ENCODE measurements at regions not wholly inside any gene's neighbourhood (a gene's known extent, or its start where the extent isn't known, plus 50 kb on each side); places are given as distances from the start of the nearest gene placed in this dataset.
"Not testable (repeated sequence)": the region's sequence is repeated elsewhere in the genome, so short reads cannot be mapped to it uniquely, and the experiment has no call there.

DNA sequence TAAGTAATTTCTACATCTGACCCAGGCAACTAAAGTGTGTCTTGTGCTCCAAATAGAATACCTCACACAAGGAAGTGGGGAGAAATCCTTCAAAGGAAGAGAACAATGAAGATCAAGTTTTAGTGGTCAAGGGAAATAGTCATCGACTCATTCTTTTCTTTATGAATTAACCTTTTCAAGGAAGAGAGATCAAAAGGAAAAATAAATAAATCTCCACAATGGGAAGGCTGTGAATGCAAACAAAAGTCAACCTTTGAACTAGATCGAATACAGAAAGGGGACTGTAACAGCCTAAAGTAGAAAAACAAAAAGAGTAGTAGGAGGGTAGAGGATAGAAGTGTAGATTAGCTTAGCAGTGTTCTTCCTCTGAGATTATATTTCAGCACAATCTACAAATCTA is 274.6 kb upstream of the COBL start:
- no peak for DNase-seq

DNA sequence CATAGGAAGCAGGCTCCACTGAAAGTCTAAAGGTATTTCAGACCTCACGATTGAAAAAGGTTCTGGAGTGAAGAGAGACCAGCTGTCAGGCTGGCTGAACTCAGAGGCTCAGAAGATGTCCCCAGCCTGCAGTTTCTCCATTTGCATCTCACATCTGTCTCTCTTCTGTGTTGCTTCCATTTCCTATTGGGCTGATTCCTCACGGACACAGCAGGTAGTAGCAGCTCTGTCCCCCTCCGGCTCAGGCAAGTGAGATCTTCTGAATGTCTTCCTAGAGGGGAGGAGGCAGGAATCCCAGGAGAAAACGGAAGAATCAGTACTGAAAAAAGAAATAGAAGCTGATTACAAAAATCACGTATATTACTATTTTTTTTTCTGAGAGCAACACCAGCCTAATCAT is 274.1 kb upstream of the COBL start:
- no peak for DNase-seq

DNA sequence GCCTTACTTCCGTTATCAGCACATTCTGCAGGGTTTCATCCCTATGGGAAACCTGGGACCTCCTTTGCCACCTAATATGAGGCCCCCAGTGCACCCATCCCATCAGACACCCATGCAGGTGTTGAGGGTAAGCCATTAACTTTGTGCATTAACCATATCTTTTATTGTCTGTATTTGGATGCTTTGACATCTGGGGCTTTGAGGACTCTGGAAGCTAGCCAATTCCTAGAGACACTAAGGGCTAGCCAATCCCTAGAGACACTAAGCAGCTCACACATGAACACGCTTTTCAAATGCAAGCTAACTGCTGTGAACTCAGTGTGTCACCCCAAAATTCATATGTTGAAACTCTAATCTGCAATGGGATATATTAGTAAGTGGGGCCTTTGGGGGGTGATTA is 272.5 kb upstream of the COBL start:
- DNase-seq, result no peak

DNA sequence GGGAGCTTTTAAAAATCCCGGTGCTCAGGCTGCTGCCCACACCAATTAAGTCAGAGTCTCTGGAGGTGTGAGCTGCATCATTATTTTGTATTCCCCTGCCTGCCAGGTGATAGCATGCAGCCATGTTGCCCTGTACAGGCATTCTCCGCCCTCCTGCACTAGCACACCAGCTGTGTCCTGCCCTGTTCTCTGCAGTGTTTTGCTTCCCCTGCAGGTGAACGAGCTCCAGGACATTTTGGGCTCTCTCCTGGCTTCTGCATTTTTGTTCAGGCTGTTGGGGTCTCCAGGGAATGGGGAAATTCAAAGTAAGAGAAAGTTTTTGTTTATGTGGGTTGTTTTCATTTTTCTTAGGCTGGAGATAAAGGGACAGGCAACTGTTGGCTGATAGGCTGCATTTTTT is 271.0 kb upstream of the COBL start:
- no peak for DNase-seq

DNA sequence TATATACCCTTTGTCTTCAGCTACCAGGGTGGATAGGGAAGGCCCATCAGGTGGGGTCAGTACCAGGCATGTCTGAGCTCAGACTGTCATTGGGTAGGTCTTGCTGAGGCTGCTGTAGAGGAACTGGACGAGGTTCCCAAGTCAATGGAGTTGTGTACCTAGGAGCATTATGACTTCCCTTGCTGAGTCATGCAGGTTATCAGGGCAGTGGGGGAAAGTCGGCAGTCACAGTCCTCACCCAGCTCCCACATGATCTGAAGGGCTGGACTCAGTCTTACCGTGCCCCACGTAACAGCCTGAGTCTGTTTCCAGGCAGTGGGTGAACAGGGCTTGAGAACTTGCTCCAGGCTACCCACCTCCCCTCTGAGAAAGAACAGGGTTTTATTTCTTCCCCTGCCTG is 260.8 kb upstream of the COBL start:
- DNase-seq, result no peak

DNA sequence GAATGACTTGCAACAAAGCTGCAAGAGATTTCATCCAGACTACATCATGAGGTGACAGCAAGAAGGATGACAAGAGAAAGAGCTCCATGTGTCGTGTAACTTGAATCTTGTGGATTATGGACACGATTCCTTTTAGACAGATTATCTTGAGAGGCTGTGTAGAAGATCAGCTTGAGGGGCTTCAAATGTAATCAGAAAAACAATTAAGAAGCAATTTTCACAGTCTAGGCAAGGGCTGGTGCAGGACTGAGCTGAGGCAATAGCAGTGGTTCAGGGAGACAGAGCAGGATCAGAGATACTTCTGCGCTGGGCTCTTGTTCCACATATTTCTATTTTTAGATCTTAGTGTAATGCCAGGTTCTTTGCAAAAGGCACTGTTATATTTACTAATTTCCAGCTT is 253.0 kb upstream of the COBL start:
- DNase-seq, result no peak

DNA sequence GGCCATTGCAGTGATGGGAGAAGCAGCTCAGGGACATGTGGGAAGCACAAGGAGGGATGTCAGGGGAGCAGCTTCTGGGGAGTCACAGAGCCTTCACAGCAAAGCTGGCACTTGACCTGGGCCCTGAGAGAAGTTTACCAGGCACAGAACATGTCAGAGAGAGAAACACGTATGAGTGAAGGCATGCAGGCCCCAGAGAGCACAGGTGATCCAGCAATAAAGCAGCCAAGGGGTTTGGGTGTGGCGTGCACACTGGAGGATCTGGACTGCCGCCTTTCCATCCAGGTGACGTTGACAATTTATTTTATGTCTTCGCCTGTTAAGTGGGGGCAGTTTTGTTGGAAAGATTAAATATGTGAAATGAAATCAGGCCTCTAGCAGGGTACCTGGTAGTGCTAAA is 252.6 kb upstream of the COBL start:
- no peak for DNase-seq

DNA sequence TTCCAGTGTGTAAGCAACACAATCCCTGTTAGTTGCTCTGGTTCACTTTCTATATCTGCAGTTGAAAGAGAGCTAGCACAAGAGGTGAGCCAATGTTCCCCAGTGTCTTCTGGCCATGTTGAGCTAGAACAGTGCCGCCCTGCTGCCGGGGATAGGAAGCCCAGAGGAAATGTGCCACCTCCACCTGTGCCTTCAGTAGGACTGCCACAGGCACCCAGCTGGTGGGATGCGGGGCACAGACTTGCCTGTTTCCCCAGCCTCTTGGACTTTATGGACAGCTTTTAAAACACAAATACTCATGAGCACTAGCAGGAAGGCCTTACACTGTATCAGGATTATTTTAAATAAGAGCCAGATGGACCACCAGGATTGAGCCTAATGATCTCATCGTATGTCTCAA is 234.5 kb upstream of the COBL start:
- no peak for DNase-seq

DNA sequence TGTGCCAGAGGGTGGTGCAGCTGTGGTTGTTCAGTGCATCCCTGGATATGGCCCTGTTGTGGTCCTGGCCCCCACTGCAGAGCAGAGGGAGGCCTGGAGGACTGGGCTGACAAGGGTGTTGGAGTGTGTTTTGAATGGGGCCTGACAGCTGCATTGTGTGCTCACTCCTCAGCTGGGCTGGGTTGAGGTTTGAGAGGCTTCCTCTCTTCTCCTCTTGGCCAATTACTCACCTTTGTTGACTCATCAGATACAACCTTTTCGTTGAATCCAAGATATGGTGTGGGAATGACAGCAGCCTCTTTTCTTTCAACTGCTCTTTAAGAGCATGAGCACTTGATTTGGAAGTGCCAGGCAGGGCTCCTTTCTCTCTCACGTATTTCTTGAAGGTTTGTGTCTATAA is 228.5 kb upstream of the COBL start:
- DNase-seq, result no peak

DNA sequence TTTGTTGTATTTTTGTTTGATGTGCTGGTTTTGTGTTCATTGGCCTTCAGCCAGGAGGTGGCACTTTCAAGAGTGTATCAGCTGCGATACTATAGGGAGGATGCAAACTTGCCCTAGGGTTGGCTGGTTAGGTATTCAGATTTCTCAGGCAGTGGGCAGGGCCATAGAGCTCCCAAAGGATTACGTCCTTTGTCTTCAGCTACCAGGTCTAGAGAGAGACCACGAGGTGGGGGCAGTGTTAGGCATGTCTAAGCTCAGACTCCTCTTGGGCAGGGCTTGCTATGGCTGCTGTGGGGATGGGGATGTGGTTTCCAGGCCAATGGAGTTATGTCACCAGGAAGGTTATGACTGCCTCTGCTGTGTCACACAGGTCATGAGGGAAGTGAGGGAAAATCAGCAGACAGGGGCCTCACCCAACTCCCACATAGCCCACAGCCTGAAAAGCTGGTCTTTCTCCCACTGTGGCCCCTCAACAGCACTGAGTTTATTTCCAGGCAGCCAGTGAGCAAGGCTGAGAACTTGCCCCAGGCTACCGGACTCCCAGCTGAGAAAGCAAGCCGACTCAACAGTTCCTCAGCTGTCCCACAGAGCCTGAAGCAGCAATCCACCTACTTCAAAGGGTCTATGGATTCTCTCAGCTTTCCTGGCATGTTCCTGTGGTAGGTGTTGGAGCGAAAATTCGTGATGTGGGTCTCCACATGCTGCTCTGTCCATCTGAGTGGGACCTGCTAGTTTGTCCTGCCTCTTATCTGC is 227.4 kb upstream of the COBL start:
- DNase-seq, result no peak

DNA sequence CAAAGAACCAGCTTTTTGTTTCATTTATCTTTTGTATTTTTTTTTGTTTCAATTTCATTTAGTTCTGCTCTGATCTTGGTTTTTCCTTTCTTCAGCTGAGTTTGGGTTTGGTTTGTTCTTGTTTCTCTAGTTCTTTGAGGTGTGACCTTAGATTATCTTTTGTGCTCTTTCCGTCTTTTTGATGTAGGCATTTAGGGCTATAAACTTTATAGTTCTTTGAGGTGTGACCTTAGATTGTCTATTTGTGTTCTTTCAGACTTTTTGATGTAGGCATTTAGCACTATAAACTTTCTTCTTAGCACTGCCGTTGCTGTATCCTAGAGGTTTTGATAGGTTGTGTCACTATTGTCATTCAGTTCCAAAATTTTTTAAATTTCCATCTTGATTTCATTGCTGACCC is 224.3 kb upstream of the COBL start:
- DNase-seq, result not testable (repeated sequence)

DNA sequence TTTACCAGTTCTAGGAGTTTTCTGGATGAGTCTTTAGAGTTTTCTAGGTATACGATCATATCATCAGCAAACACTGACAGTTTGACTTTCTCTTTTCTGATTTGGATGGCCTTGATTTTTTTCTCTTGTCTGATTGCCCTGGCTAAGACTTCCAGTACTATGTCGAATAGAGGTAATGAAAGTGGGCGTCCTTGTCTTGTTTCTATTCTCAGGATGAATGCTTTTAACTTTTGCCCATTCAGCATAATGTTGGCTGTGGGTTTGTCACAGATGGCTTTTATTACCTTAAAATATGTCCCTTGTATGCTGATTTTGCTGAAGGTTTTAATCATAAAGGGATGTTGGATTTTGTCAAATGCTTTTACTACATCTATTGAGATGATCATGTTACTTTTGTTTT is 223.2 kb upstream of the COBL start:
- no peak for DNase-seq

DNA sequence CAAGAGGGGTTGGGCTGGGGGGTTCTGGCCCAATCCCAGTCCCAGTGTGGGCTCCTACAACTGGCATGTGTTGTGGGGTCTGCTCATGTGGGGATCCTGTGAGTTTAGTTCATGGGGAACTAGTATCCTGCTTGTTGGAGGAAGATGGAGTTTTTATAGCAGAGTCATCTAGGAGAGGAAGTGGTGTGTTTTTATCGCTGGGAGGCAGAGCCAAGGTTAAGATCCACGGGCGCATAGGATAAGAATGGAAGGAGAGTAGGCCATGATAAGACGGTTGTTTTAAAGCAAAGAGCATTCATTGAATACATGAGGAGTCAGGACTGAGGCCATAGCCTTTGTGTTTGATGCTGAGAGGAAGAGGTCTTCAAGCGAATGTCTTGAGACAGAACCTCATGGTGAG is 211.6 kb upstream of the COBL start:
- DNase-seq, result no peak

DNA sequence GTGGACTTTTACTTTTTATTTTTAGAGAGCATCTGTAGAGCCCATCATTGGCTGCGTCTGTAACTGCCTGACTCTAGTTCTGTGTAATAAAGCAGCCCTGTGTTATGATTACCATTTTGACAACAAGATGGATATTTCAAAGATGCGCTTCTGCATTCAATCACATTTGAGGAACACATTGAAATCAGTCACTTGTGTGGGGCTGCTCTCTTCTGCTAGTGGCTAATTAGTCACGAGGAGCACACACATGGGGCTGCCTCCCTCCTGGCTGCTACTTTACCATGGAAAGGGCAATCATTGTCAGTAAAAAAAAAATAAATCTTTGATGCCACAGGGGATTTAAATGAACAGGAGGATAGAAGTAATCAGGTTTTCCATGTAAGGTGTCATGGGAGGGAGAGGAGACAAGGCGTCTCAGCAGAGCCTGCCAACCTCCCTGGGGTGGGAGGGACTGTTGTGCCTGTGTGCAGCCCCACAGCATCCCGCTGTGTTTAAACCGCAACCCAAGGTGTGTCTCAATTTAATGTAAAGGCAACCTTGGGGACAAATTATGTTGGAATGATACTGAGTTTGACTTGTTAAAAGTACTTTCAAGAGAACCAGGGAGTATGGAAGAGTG is 205.2 kb upstream of the COBL start:
- DNase-seq, result no peak

DNA sequence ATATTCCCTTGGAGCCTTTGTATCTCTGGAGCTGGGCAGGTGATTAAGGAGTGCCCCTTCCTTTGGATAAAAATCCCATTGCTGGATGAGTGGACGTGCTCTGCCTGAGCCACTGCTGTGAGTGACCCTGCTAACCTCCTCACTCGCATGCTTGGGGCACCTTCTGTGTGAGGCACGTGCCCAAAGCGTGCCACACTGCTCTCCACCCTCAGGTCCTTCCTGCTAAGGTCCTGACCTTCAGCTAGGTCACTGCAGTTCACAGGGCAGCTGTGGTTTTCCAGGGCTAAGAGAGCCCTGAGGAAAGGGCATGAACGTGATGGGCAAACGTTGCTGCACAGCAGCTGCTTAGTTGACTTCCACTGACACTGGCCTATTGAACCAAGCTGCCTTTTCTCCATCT is 204.4 kb upstream of the COBL start:
- no peak for DNase-seq

DNA sequence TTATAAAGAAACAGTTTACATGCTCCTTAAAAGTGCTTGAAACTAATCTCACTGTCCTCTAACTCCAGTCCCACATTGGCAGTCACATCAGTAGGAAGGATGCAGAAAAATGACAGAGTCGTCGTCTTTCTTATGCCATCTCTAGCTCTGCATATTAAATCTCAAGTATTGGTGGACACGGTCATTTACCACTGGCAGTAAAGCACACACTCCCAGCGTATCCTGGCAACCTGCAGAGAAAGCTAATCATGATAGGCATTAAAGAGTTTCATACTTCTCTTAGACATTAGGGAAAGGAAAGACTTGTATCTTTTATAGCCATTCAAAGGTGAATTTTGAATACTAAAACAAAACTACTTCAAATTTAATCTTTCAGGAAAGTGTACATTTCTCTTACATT is 202.0 kb upstream of the COBL start:
- no peak for DNase-seq

DNA sequence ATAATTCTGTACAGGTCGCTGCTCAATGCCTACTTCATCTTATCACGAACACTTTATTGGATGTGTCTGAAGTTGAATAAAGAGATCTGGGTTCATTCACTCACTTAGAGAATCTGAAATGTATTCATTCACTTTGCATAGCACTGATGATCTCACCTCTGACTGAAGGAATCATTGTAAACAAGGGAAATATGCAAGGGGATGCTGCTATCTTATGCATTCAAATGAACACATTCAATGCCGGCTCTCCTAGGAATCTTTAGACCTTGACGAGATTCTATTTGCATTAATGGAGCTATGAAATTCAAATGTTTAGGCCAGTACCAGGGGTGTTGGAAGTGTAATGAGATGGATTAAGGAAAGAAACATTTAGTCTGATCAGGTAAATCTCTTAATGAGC is 200.6 kb upstream of the COBL start:
- no peak for DNase-seq

DNA sequence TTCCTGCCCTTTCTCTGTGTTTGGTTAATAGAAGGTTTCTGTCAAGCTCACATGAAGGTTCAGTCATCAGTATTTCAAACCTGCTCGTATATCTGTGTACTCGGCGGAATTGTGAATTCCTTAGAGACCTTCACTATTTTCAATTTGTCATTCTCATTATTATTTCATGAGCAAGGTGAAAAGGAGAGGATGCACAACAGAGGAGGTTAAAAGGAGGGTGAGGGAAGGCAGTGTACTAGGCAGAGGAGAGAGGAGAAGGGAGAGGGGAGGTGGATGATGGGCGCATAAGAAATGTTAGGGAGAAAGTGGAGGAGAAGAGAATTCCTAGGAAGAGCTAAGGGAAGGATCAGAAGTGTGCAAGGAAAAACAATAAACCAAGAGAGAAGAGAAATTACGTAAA is 185.0 kb upstream of the COBL start:
- no peak for DNase-seq

DNA sequence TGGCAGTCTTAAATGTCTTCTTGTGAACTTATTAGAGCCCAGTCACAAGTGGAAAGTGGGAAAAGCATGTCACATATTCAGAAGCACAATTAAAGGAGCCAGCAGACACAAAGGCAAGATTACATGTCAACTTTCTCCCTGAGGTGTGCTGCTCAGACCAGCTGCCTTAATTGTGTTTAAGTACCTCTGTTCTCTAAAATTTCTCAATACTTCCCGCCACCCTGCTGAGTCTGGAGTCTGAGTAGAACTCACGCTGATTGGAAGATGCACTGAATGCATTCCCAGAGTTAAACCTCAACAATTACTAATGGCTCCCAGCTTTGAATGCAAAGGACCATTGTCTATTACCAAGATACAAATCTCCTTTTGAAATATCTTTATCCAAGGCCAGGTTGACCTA is 166.4 kb upstream of the COBL start:
- DNase-seq, result no peak

DNA sequence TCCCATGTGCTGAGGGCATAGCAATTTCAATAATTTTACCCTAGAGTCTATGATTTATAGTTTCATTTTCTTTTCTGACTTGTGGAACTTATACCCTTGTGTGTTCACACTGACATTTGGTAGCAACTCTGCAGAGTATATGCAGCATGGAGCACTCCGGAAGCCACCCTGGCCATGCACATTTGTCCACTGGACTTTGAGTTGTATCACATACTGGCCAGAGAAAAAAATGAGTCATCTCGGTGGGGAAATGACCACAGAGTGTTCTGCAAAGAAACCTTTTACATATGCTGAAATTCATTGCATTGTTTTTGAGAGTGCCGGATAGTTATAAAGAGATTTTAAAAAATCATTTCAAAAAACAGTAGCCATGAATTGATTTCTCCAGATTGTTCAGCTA is 164.8 kb upstream of the COBL start:
- DNase-seq, result no peak

DNA sequence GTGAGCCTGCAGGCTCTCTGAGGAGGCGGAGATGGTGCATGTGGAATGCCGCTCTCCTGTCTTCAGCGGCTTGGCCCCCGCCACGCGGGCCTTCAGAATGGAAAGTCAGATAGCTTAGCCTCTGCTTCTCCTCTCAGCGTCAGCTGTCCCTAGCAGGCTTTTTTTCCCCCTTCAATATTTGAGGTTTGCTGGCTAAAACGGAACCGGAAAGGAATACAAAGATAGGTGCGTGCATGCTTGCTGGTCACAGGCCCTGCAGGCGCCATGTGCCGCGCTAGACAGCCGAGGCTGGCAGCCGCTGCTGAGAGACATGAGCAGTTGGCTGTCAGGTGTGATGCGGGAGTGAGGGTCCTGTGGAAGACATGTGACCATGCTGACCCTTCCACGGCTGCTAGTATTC is 161.2 kb upstream of the COBL start:
- no peak for DNase-seq

DNA sequence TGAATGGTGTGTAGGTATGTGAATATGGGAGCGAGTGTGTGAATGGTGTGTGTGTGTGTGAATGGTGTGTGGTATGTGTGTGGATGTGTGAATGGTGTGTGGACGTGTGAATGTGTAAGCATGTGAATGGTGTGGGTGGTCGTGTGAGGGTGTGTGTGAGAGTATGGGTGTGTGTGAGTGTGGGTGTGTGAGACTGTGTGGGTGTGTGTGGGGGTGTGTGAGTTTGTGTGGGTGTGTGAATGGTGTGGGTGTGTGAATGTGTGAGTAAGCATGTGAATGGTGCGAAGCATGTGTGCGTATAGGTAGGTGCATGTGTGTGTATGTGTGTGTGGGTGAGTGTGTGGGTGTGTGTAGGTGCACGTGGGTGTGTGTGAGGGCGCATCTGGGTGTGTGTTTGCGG is 160.7 kb upstream of the COBL start:
- no peak for DNase-seq

DNA sequence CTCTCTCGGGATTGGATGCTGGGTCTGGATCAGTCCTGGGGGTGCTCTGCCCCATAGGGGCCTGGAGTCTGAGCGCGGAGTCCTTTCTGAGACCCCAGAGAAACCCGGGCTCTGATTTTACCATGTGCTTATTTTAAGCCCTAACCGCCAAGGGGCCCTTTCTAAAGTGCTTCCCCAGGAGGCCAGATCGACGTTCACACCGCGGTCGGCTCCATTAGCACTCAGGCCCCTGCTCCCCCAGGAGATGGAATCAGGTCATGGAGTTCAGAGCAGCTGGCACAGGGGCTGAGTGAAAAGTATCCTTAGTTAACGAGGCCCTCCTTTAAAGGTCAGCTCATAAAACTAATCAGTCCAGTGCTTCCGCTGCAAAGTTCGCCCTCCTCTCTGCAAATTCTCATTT is 159.4 kb upstream of the COBL start:
- no peak for DNase-seq

DNA sequence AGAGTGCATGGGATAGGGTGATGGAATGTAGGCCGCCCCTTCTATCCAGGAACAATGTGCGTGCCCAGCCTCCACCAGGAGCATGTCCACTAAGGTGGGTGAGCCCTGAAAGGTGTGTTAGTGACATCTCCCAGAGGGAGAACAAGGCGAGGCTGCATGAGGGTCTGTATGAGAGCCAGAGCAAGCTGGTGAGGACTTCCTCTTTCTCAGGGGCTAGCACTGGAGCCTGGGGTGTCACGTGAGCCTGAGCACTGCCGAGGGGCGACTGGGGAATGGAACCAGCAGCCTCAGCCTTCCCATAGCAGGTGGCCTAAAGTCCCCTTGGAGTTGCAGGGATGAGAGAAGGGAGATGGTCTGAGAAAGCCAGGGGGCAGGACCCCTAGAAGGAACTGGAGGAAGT is 156.3 kb upstream of the COBL start:
- no peak for DNase-seq

DNA sequence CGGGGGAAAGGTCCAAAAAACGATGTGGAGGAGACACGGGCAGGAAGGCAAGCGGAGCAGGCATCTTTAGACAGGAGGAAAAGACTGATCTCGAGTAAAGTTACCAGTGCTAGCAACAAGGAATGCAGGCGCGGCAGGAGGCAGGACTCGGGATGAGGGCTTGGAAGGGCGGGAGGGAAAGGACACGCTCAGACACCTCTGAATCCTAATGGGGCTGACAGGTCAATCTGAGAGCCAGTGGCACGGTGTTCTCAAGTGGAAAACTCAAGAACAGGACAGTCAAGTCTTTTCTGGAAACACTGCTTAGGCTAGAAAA is 155.3 kb upstream of the COBL start:
- DNase-seq, result no peak
